Activated CD4-positive, alpha-beta T cell treated with anti-CD3 and anti-CD28 coated beads, Interleukin-2, amount 50 U/mL, for 16 hours (primary cell): ENCODE measurements at regions not wholly inside any gene's neighbourhood (a gene's known extent, or its start where the extent isn't known, plus 50 kb on each side); places are given as distances from the start of the nearest gene placed in this dataset.
A peak's percentile ranks its signal among the peaks of the same experiment; 100 is the strongest.
"Not testable (repeated sequence)": the region's sequence is repeated elsewhere in the genome, so short reads cannot be mapped to it uniquely, and the experiment has no call there.

Experiments used
- DNase-seq: peaks from one replicate; pipeline ENCODE4 v3.0.0-alpha.2; 2020

- DNase-seq, result no peak
These were observed 391.6 kb upstream of the FKBP1C start for GRCh38 chr6:62819640-62820039.

GRCh38 chr6:62808565-62809293 is 402.5 kb upstream of the FKBP1C start:
- no peak for DNase-seq

GRCh38 chr6:62805431-62805830 is 405.8 kb upstream of the FKBP1C start:
- DNase-seq, result no peak

- DNase-seq, result no peak
These were observed 408.2 kb upstream of the FKBP1C start for GRCh38 chr6:62803094-62803493.

- no peak for DNase-seq
These were observed 414.1 kb upstream of the FKBP1C start for GRCh38 chr6:62797190-62797589.

GRCh38 chr6:62775427-62776022 is 435.7 kb upstream of the FKBP1C start:
- peak; percentile 13 for DNase-seq

GRCh38 chr6:62766174-62766573 is 445.1 kb upstream of the FKBP1C start:
- DNase-seq, result not testable (repeated sequence)

GRCh38 chr6:62764841-62765240 is 446.4 kb upstream of the FKBP1C start:
- DNase-seq, result no peak

GRCh38 chr6:62763125-62763912 is 447.9 kb upstream of the FKBP1C start:
- no peak for DNase-seq

GRCh38 chr6:62746968-62747367 is 460.9 kb upstream of the KHDRBS2 start:
- no peak for DNase-seq

- no peak for DNase-seq
These were observed 460.1 kb upstream of the KHDRBS2 start for GRCh38 chr6:62746161-62746560.

GRCh38 chr6:62740596-62740995 is 454.6 kb upstream of the KHDRBS2 start:
- DNase-seq, result no peak

- no peak for DNase-seq
These were observed 454.1 kb upstream of the KHDRBS2 start for GRCh38 chr6:62740171-62740570.

- no peak for DNase-seq
These were observed 451.8 kb upstream of the KHDRBS2 start for GRCh38 chr6:62737792-62738191.

GRCh38 chr6:62721408-62721807 is 435.4 kb upstream of the KHDRBS2 start:
- no peak for DNase-seq

- no peak for DNase-seq
These were observed 430.7 kb upstream of the KHDRBS2 start for GRCh38 chr6:62716719-62717118.

GRCh38 chr6:62714112-62714511 is 428.1 kb upstream of the KHDRBS2 start:
- DNase-seq, result no peak

- DNase-seq, result no peak
These were observed 425.7 kb upstream of the KHDRBS2 start for GRCh38 chr6:62711750-62712149.

- no peak for DNase-seq
These were observed 421.9 kb upstream of the KHDRBS2 start for GRCh38 chr6:62707914-62708313.

GRCh38 chr6:62707156-62707555 is 421.1 kb upstream of the KHDRBS2 start:
- no peak for DNase-seq

- DNase-seq, result no peak
These were observed 397.0 kb upstream of the KHDRBS2 start for GRCh38 chr6:62683063-62683462.

- no peak for DNase-seq
These were observed 395.1 kb upstream of the KHDRBS2 start for GRCh38 chr6:62681108-62681507.

- DNase-seq, result no peak
These were observed 387.0 kb upstream of the KHDRBS2 start for GRCh38 chr6:62672989-62673388.
